ENCODE measurements at regions not wholly inside any gene's neighbourhood (a gene's known extent, or its start where the extent isn't known, plus 50 kb on each side); places are given as distances from the start of the nearest gene placed in this dataset.

DNA sequence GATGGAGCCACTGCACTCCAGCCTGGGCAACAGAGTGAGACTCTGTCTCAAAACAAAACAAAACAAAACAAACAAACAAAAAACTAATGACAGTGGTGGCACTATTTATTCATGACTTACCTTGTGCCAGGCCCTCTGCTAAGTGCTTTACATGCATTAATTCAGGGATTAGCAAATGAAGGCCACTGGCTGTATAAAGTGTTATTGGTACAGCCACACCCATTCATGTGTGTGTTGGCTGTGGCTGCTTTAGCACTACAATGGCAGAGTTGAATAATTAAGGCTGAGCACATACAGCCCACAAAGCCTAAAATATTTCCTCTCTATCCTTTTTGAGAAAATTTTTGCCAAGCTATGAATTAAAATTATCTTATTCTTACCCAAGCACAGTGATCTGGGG, 531.8 kb upstream of the CDH5 start:
- Histone ChIP-seq H3K4me1 (no peaks in the 10 kb centered on the region), H3K4me3 (no peak overlapping the region), H3K36me3 (no peaks in the 10 kb centered on the region), H3K9me3 (no peaks in the 10 kb centered on the region), H3K27ac (replicated peaks in 1 of 4) (no peak overlapping the region), H3K27me3 (no peaks in the 10 kb centered on the region)
- DNase-seq (ENCODE audit: extremely low spot score) = no peak
- intact Hi-C loops (cut with DNase I) = no loop called here
- no peak for TF ChIP-seq POLR2A (IDR thresholded peaks at IDR 0.05; ENCODE audit: low read depth)
- TF ChIP-seq EP300 (IDR thresholded peaks at IDR 0.05) = no peak

DNA sequence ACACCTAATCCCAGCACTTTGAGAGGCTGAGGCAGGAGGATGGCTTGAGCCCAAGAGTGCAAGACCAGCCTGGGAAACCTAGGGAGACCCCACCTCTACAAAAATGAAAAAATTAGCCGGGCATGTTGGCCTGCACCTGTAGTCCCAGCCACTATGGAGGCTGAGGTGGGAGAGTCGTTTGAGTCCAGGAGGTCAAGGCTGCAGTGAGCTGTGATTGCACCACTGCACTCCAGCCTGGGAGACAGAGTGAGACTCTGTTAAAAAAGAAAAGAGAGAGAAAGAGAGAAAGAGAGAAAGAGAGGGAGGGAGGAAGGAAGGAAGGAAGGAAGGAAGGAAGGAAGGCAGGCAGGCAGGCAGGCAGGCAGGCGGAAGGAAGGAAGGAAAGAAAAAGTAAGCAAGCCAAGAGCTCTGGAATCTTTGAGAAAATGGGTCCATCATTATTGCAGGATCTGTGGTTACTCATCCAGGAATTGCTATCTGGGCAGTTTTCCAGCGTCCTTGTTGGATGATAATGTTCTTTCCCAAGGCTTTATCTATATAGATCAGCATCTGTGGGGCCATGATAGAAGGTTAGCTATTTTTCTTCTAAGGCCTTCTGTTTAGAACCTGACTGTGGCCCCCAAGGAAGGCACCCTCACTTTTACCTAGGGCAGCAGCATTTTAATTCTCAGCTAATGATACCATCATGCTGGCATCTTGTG, 533.2 kb upstream of the CDH5 start:
- H3K4me3 ChIP-seq = no peak overlapping the region
- H3K36me3 ChIP-seq = no peaks in the 10 kb centered on the region
- no peak overlapping the region for H3K27ac ChIP-seq (replicated peaks in 1 of 4)
- no peaks in the 10 kb centered on the region for H3K27me3 ChIP-seq
- no peaks in the 10 kb centered on the region for H3K4me1 ChIP-seq
- TF ChIP-seq POLR2AphosphoS5 (IDR thresholded peaks at IDR 0.05) (no peak), EP300 (IDR thresholded peaks at IDR 0.05) (no peak), POLR2A (IDR thresholded peaks at IDR 0.05; ENCODE audit: low read depth) (no peak)
- TF ChIP-seq, protein P1, sequence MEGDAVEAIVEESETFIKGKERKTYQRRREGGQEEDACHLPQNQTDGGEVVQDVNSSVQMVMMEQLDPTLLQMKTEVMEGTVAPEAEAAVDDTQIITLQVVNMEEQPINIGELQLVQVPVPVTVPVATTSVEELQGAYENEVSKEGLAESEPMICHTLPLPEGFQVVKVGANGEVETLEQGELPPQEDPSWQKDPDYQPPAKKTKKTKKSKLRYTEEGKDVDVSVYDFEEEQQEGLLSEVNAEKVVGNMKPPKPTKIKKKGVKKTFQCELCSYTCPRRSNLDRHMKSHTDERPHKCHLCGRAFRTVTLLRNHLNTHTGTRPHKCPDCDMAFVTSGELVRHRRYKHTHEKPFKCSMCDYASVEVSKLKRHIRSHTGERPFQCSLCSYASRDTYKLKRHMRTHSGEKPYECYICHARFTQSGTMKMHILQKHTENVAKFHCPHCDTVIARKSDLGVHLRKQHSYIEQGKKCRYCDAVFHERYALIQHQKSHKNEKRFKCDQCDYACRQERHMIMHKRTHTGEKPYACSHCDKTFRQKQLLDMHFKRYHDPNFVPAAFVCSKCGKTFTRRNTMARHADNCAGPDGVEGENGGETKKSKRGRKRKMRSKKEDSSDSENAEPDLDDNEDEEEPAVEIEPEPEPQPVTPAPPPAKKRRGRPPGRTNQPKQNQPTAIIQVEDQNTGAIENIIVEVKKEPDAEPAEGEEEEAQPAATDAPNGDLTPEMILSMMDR (IDR thresholded peaks at IDR 0.05) = no peak
- 67% methylated on average over 4 of the region's 4 CpGs for WGBS
- DNase-seq (ENCODE audit: extremely low spot score) = no peak
- no peaks in the 10 kb centered on the region for H3K9me3 ChIP-seq
- intact Hi-C loops (cut with DNase I) = no loop called here

DNA sequence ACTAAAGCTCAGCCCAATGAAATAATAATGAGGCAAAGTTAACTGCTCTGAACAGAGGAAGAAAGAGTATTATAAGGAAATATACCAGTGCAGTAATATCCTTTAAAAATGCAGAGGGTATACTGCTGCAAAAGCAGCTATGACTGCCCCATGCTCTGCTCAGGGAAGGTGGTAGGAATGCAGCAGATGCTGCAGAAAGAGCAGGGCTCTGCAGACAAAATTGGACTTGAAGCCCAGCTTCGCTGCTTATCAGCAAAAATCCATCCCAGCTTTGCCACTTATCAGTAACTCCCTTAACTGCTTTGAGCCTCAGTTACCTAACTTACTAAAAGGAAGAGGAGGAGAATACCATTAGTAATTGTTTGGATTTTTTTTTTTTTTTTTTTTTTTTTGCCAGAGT, 533.8 kb upstream of the CDH5 start:
- no peak for DNase-seq (ENCODE audit: extremely low spot score)

DNA sequence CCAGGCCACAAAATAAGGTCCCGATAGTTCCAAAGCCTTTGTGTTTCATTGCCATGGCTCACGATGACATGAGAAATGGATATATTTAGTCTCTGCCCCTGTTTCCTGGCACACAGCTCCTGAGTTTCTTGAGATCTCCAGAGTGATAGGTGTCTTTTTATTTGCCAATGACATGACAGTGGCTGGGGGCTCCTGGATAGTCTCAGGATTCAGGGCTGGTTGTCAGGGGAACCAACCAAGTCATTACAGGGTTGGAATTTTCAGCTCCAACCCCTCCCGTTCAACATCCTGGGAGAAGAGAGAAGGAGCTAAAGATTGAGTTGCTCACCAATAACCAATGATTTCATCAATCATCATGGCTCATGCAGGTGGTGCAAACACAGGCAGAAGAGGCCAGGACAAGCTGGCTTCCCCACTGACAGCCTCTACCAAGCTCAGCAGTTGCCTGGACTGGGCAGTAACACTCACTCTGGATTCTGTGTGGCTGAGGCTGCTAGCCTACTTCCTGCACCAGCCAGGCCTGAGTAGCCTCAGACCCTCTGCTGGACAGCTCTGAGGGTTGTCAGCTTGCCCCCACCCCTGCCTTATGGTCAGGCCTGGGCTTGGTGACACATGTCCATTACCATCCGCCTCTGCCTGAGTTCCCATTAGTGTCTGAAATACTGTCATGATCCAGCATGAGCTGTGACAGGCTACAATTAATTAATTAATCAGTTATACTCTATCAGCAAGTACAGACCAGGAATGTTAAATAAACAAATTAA, 534.4 kb upstream of the CDH5 start:
- 92% methylated on average over 4 of the region's 4 CpGs for WGBS
- H3K4me3 ChIP-seq = no peak overlapping the region
- H3K36me3 ChIP-seq = no peaks in the 10 kb centered on the region
- intact Hi-C loops (cut with DNase I) = no loop called here
- no peaks in the 10 kb centered on the region for H3K9me3 ChIP-seq
- no peaks in the 10 kb centered on the region for H3K4me1 ChIP-seq
- no peak for DNase-seq (ENCODE audit: extremely low spot score)
- TF ChIP-seq, protein P1 (IDR thresholded peaks at IDR 0.05) = no peak
- TF ChIP-seq POLR2A (IDR thresholded peaks at IDR 0.05; ENCODE audit: low read depth) = no peak
- no peak for TF ChIP-seq POLR2AphosphoS5 (IDR thresholded peaks at IDR 0.05)
- TF ChIP-seq EP300 (IDR thresholded peaks at IDR 0.05) = no peak
- no peak overlapping the region for H3K27ac ChIP-seq (replicated peaks in 1 of 4)
- H3K27me3 ChIP-seq = no peaks in the 10 kb centered on the region

More for the DNA sequence above, 533.8 kb upstream of the CDH5 start:
- H3K27me3 ChIP-seq = no peaks in the 10 kb centered on the region
- H3K4me3 ChIP-seq = no peak overlapping the region
- no peaks in the 10 kb centered on the region for H3K4me1 ChIP-seq
- intact Hi-C loops (cut with DNase I) = no loop called here
- H3K36me3 ChIP-seq = no peaks in the 10 kb centered on the region
- H3K27ac ChIP-seq (replicated peaks in 1 of 4) = no peak overlapping the region
- WGBS = 97% methylated on average over 1 of the region's 1 CpG
- TF ChIP-seq POLR2AphosphoS5 (IDR thresholded peaks at IDR 0.05) (no peak), EP300 (IDR thresholded peaks at IDR 0.05) (no peak), POLR2A (IDR thresholded peaks at IDR 0.05; ENCODE audit: low read depth) (no peak)
- TF ChIP-seq, protein P1 (IDR thresholded peaks at IDR 0.05) = no peak
- H3K9me3 ChIP-seq = no peaks in the 10 kb centered on the region

DNA sequence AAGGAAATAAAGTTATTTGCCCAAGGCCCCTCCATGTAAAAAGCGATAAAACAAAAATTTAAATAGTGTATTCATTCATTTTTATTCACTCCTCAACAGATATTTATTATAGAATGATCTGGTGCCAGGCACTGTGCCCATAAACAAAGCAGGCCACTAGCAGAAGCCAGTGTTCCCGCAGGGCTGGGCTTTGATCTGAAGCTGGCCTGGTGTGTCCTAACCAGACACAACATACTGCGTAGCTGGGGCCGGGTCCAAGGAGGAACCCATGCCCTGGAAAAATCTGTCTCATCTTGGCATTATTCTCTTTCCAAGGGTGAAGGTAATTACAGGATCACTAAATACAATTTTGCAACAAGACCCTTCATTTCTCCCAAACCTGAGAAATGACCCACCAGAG, 537.4 kb upstream of the CDH5 start:
- Histone ChIP-seq H3K4me3 (no peak overlapping the region), H3K9me3 (no peaks in the 10 kb centered on the region), H3K36me3 (no peaks in the 10 kb centered on the region), H3K4me1 (no peaks in the 10 kb centered on the region), H3K27me3 (no peaks in the 10 kb centered on the region), H3K27ac (replicated peaks in 1 of 4) (no peak overlapping the region)
- DNase-seq (ENCODE audit: extremely low spot score) = no peak
- WGBS = 55% methylated on average over 4 of the region's 4 CpGs
- intact Hi-C loops (cut with DNase I) = no loop called here
- TF ChIP-seq POLR2A (IDR thresholded peaks at IDR 0.05; ENCODE audit: low read depth) = no peak
- no peak for TF ChIP-seq POLR2AphosphoS5 (IDR thresholded peaks at IDR 0.05)
- TF ChIP-seq, protein P1 (IDR thresholded peaks at IDR 0.05) = no peak
- TF ChIP-seq EP300 (IDR thresholded peaks at IDR 0.05) = no peak
